Osteocyte (in vitro differentiated cells): ENCODE measurements at regions not wholly inside any gene's neighbourhood (a gene's known extent, or its start where the extent isn't known, plus 50 kb on each side); places are given as distances from the start of the nearest gene placed in this dataset.
"Not testable (repeated sequence)": the region's sequence is repeated elsewhere in the genome, so short reads cannot be mapped to it uniquely, and the experiment has no call there.

Source experiments
- DNase-seq: peaks from one replicate; pipeline ENCODE4 v3.0.0; 2021; ENCODE audit warnings: mixed read lengths; ENCODE audit not compliant: unreplicated experiment; ENCODE audit errors: extremely low spot score
- H3K27ac Mint-ChIP-seq: one replicate; pipeline ENCODE4 v1.8.0; 2021; ENCODE audit warnings: mild to moderate bottlenecking, mixed read lengths; ENCODE audit not compliant: unreplicated experiment
- H3K27me3 Mint-ChIP-seq: one replicate; pipeline ENCODE4 v1.8.0; 2021; ENCODE audit warnings: mixed read lengths; ENCODE audit not compliant: unreplicated experiment
- H3K36me3 Mint-ChIP-seq: one replicate; pipeline ENCODE4 v1.8.0; 2021; ENCODE audit warnings: mixed read lengths; ENCODE audit not compliant: unreplicated experiment
- H3K4me1 Mint-ChIP-seq: one replicate; pipeline ENCODE4 v1.8.0; 2021; ENCODE audit warnings: mixed read lengths; ENCODE audit not compliant: unreplicated experiment
- H3K4me3 Mint-ChIP-seq: one replicate; pipeline ENCODE4 v1.8.0; 2021; ENCODE audit warnings: mild to moderate bottlenecking, moderate library complexity, mixed read lengths; ENCODE audit not compliant: unreplicated experiment
- H3K9me3 Mint-ChIP-seq: one replicate; pipeline ENCODE4 v1.8.0; 2021; ENCODE audit warnings: mixed read lengths; ENCODE audit not compliant: unreplicated experiment
- TF ChIP-seq, protein P1 (sequence below): fragments of 200-600 bp; sonication (generic); IDR thresholded peaks from 2 replicates; pipeline ENCODE4 v1.5.0; 2021; ENCODE audit warnings: antibody characterized with exemption, mild to moderate bottlenecking, moderate library complexity

DNA sequence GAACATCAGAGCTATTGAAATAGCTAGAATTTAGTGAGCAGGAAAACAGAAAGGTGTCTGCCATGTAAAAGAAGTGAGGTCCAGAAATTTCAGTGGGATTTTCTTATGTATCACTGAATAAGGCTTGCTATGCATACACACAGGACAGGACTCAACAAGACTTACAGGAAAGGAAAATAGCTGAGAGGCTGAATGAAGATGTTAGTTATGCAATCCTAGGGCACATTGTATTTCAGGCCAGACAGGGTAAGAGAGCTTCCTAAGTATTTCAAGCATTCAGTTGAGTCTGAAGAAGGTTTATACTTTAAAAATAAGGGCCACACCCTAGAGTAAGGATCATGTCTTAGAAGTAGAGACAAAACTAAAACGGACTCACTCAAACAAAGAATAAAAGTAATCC is 419.9 kb upstream of the PRR20A start:
- Mint-ChIP-seq H3K36me3 (no peaks in the 10 kb centered on the region), H3K27ac (no peak overlapping the region), H3K9me3 (no peaks in the 10 kb centered on the region), H3K4me1 (no peaks in the 10 kb centered on the region), H3K27me3 (no peaks in the 10 kb centered on the region), H3K4me3 (no peak overlapping the region)
- DNase-seq, result no peak
- TF ChIP-seq, protein P1, sequence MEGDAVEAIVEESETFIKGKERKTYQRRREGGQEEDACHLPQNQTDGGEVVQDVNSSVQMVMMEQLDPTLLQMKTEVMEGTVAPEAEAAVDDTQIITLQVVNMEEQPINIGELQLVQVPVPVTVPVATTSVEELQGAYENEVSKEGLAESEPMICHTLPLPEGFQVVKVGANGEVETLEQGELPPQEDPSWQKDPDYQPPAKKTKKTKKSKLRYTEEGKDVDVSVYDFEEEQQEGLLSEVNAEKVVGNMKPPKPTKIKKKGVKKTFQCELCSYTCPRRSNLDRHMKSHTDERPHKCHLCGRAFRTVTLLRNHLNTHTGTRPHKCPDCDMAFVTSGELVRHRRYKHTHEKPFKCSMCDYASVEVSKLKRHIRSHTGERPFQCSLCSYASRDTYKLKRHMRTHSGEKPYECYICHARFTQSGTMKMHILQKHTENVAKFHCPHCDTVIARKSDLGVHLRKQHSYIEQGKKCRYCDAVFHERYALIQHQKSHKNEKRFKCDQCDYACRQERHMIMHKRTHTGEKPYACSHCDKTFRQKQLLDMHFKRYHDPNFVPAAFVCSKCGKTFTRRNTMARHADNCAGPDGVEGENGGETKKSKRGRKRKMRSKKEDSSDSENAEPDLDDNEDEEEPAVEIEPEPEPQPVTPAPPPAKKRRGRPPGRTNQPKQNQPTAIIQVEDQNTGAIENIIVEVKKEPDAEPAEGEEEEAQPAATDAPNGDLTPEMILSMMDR, result no peak

DNA sequence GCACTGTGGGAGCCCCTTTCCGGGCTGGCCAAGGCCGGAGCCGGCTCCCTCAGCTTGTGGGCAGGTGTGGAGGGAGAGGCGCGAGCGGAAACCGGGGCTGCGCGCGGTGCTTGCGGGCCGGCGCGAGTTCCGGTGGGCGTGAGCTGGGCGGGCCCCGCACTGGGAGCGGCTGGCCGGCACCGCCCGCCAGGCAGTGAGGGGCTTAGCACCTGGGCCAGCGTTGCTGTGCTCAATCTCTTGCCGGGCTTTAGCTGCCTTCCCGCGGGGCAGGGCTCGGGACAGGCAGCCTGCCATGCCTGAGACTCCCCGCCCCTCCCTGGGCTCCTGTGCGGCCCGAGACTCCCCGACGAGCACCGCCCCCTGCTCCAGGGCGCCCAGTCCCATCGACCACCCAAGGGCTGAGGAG is 405.2 kb upstream of the PRR20A start:
- Mint-ChIP-seq H3K27me3 (no peaks in the 10 kb centered on the region), H3K36me3 (no peaks in the 10 kb centered on the region), H3K27ac (no peak overlapping the region), H3K4me1 (no peaks in the 10 kb centered on the region), H3K9me3 (peaks cover 18% of the 10 kb centered on the region), H3K4me3 (no peak overlapping the region)
- no peak for DNase-seq
- TF ChIP-seq, protein P1, result no peak

DNA sequence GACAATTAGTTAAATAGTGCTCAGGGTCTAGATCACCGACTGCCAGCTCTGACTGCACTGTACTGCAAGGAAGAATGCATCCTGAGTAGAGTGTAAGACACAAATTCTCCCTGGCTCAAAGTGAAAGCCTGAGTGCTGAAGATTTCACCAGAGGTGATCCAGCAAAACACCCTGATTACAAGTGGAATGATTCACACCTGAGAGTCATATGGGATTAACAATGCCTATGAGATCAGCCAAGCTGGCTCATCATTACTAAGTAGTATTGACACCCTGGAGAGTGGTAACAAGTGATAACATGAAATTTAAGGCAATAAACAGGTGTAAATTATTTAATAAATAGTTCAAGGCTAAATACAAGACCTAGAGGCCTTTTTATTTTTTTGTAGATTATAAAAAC is 403.8 kb upstream of the PRR20A start:
- TF ChIP-seq, protein P1, result no peak
- Mint-ChIP-seq H3K36me3 (no peaks in the 10 kb centered on the region), H3K27me3 (no peaks in the 10 kb centered on the region), H3K4me1 (no peaks in the 10 kb centered on the region), H3K9me3 (peaks cover 23% of the 10 kb centered on the region), H3K4me3 (no peak overlapping the region), H3K27ac (no peak overlapping the region)
- DNase-seq, result no peak

DNA sequence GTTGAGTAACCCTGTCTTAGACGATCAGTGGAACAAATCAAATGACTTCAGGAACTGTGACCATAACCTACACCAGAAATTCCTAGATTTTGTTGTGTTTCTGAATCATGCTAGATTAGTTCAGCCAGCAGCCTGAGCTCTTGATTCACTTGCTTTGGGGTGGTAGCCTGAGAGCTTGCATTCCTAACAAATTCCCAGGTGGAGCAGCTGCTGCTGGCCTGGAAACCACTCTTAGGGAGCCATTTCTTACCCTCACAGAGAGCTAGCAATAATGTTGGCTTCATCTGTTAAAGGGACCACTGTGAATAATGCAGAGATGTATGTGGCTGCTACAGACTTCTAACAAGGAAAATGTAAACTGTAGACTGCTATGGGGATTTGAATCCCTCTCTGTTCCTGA is 388.1 kb upstream of the PRR20A start:
- Mint-ChIP-seq H3K4me1 (no peaks in the 10 kb centered on the region), H3K27me3 (no peaks in the 10 kb centered on the region), H3K27ac (no peak overlapping the region), H3K4me3 (no peak overlapping the region), H3K9me3 (peaks cover under 1% of the 10 kb centered on the region), H3K36me3 (no peaks in the 10 kb centered on the region)
- no peak for DNase-seq
- TF ChIP-seq, protein P1, result no peak

DNA sequence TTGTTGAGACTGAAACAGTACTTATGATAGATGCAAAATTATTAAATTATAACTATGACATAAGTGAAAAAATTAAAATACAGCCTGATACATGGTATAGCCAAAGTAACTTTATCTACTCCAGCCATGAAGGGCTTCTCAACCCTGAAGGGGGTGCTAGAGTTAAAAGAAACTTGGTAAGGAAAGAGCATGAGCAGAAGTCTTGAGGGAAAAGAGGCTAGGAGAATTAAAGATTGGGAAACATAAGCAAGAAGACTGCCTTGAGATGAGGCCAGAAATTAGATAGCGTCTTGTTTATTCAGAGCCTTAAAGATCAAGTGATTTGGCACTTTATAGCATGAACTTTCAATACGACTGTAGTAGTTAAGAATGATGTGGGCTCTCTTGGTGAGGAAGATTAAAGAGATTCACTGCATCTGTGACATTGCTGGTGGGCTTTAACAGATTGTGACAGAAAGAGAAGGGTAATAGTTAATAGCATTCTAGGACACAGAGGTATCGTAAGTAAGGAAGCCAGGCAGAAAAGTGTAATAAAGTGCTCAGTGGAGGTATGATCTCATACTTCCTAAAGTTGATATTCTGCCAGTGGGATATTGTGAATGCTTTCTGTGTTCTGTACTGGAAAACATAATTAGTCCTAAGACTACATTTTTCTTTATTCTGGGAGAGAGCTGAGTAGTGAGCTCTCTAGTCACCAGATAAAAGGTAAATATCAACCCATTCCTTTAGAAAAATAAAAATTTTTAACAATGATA is 385.4 kb upstream of the PRR20A start:
- no peaks in the 10 kb centered on the region for H3K27me3 Mint-ChIP-seq

DNA sequence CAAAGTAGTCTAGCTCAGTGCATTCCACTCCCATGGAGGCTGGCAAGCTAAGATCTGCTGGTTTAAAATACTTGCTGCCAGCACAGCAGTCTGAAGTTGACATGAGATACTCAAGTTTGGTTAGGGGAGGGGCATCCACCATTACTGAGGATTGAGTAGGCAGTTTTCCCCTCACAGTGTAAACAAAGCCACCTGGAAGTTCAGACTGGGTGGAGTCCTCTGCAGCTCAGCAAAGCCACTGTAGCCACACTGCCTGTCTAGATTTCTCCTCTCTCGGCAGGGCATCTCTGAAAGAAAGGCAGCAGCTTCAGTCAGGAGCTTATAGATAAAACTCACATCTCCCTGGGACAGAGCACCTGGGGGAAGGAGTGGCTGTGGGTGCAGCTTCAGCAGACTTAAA is 377.4 kb upstream of the PRR20A start:
- H3K36me3 Mint-ChIP-seq, H3K27ac Mint-ChIP-seq, DNase-seq, H3K4me3 Mint-ChIP-seq, H3K4me1 Mint-ChIP-seq, H3K27me3 Mint-ChIP-seq: not testable (repeated sequence)
- peaks cover 22% of the 10 kb centered on the region for H3K9me3 Mint-ChIP-seq

More for the DNA sequence above, 385.4 kb upstream of the PRR20A start:
- no peak overlapping the region for H3K27ac Mint-ChIP-seq
- H3K36me3 Mint-ChIP-seq, result no peaks in the 10 kb centered on the region
- DNase-seq, result no peak
- H3K4me1 Mint-ChIP-seq, result no peaks in the 10 kb centered on the region
- peaks cover 2% of the 10 kb centered on the region for H3K9me3 Mint-ChIP-seq
- H3K4me3 Mint-ChIP-seq, result no peak overlapping the region
- TF ChIP-seq, protein P1, result no peak
